ENCODE measurements at regions not wholly inside any gene's neighbourhood (a gene's known extent, or its start where the extent isn't known, plus 50 kb on each side); places are given as distances from the start of the nearest gene placed in this dataset.

GRCh38 chr1:201761178-201761577 lies 67.8 kb upstream of the IPO9 start:
- no peaks in the 10 kb centered on the region for H3K36me3 Mint-ChIP-seq (ENCODE audit: low read depth)
- Histone ChIP-seq H3K36me3 (ENCODE audit: control insufficient read depth, insufficient read depth, low read length) (no peaks in the 10 kb centered on the region), H3K4me3 (ENCODE audit: low read length) (no peak overlapping the region), H3K27me3 (ENCODE audit: control insufficient read depth, insufficient read depth, low read length, poor library complexity, severe bottlenecking) (no peaks in the 10 kb centered on the region), H3K27ac (ENCODE audit: low read depth, low read length) (no peak overlapping the region), H3K9me3 (ENCODE audit: control insufficient read depth, low read length) (no peaks in the 10 kb centered on the region), H3K9ac (ENCODE audit: extremely low read depth, low read length, poor library complexity, severe bottlenecking) (no peak overlapping the region), H3K4me1 (ENCODE audit: control insufficient read depth, insufficient read depth, low read length) (peaks cover 9% of the 10 kb centered on the region)
- H3K4me3 Mint-ChIP-seq: no peak overlapping the region
- no peaks in the 10 kb centered on the region for H3K9me3 Mint-ChIP-seq
- H3K27me3 Mint-ChIP-seq (ENCODE audit: insufficient read depth): no peaks in the 10 kb centered on the region
- peaks cover 24% of the 10 kb centered on the region for H3K4me1 Mint-ChIP-seq
- DNase-seq: peak; percentile 55
- no peak overlapping the region for H3K27ac Mint-ChIP-seq
- no peak for TF ChIP-seq CTCF (conservative IDR thresholded peaks at IDR 0.05)
- WGBS, 2 experiments (ENCODE audit: insufficient coverage in 1 of 2, insufficient read length in 1 of 2): 88 to 95% methylated on average over 4 to 8 of the region's 8 CpGs

- peaks cover 24% of the 10 kb centered on the region for H3K4me1 Mint-ChIP-seq
- no peak overlapping the region for H3K27ac Mint-ChIP-seq
Measured at GRCh38 chr1:201761871-201762270, 67.1 kb upstream of the IPO9 start.

GRCh38 chr1:201762381-201762780 lies 66.6 kb upstream of the IPO9 start:
- no peaks in the 10 kb centered on the region for H3K27me3 ChIP-seq (ENCODE audit: control insufficient read depth, insufficient read depth, low read length, poor library complexity, severe bottlenecking)
- TF ChIP-seq CTCF (conservative IDR thresholded peaks at IDR 0.05): no peak
- H3K4me1 ChIP-seq (ENCODE audit: control insufficient read depth, insufficient read depth, low read length): peaks cover 9% of the 10 kb centered on the region
- Mint-ChIP-seq H3K27me3 (ENCODE audit: insufficient read depth) (no peaks in the 10 kb centered on the region), H3K9me3 (no peaks in the 10 kb centered on the region), H3K4me1 (peaks cover 24% of the 10 kb centered on the region), H3K36me3 (ENCODE audit: low read depth) (no peaks in the 10 kb centered on the region), H3K4me3 (no peak overlapping the region), H3K27ac (no peak overlapping the region)
- H3K27ac ChIP-seq (ENCODE audit: low read depth, low read length): no peak overlapping the region
- H3K4me3 ChIP-seq (ENCODE audit: low read length): no peak overlapping the region
- H3K36me3 ChIP-seq (ENCODE audit: control insufficient read depth, insufficient read depth, low read length): no peaks in the 10 kb centered on the region
- no peak overlapping the region for H3K9ac ChIP-seq (ENCODE audit: extremely low read depth, low read length, poor library complexity, severe bottlenecking)
- WGBS, 2 experiments (ENCODE audit: insufficient coverage in 1 of 2, insufficient read length in 1 of 2): 94 to 100% methylated on average over 1 to 2 of the region's 2 CpGs
- no peaks in the 10 kb centered on the region for H3K9me3 ChIP-seq (ENCODE audit: control insufficient read depth, low read length)
- DNase-seq: no peak

More at GRCh38 chr1:201761871-201762270, 67.1 kb upstream of the IPO9 start:
- no peaks in the 10 kb centered on the region for H3K36me3 ChIP-seq (ENCODE audit: control insufficient read depth, insufficient read depth, low read length)
- H3K9me3 ChIP-seq (ENCODE audit: control insufficient read depth, low read length): no peaks in the 10 kb centered on the region
- TF ChIP-seq CTCF (conservative IDR thresholded peaks at IDR 0.05): no peak
- DNase-seq: no peak
- Mint-ChIP-seq H3K36me3 (ENCODE audit: low read depth) (no peaks in the 10 kb centered on the region), H3K9me3 (no peaks in the 10 kb centered on the region), H3K4me3 (no peak overlapping the region), H3K27me3 (ENCODE audit: insufficient read depth) (no peaks in the 10 kb centered on the region)
- H3K27me3 ChIP-seq (ENCODE audit: control insufficient read depth, insufficient read depth, low read length, poor library complexity, severe bottlenecking): no peaks in the 10 kb centered on the region
- WGBS, 2 experiments (ENCODE audit: insufficient coverage in 1 of 2, insufficient read length in 1 of 2): 92% methylated on average over 4 of the region's 4 CpGs
- peaks cover 9% of the 10 kb centered on the region for H3K4me1 ChIP-seq (ENCODE audit: control insufficient read depth, insufficient read depth, low read length)
- peak overlapping the region; percentile 30 for H3K27ac ChIP-seq (ENCODE audit: low read depth, low read length)
- no peak overlapping the region for H3K4me3 ChIP-seq (ENCODE audit: low read length)
- H3K9ac ChIP-seq (ENCODE audit: extremely low read depth, low read length, poor library complexity, severe bottlenecking): no peak overlapping the region
